ENCODE measurements at regions not wholly inside any gene's neighbourhood (a gene's known extent, or its start where the extent isn't known, plus 50 kb on each side); places are given as distances from the start of the nearest gene placed in this dataset.
A peak's percentile ranks its signal among the peaks of the same experiment; 100 is the strongest.
"Not testable (repeated sequence)": the region's sequence is repeated elsewhere in the genome, so short reads cannot be mapped to it uniquely, and the experiment has no call there.

DNA sequence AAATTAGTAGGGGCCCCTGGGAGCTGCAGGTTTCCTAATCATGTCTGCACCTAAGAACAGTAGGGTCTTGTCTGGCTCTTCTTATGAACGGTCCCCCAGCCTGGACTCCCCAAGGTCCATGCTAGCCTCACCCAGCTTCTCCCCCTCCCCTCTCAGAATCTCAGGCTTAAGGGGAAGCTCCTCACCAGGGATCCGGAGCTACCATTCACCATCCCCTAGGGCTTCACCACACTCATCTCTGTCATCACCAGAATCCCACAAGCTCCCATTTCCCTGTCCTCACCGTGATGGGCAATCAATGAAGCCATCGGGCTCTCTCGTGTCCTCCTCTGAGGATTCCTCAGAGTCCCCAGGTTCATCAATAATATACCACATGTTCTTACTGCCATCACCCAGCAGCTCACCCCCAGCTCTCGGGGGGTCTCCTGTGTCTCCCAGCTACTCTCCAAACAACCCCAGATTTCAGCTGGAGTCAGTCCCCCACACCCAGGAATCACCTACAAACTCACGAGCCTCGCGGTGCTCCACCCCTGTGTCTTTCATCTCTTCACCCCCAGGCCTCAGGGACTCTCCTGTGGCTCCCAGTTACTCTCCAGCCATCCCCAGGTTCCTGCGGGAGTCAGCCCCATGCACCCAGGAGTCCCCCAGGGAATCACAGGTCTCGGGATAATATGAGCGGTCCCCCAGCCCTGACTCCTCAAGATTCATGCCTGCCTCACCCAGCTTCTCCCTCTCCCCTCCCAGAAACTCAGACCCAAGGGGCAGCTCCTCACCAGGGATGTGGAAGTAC is 335.6 kb downstream of the CWH43 start:
- H3K36me3 ChIP-seq (replicated peaks in 1 of 2); H3K4me3 ChIP-seq; H3K4me1 ChIP-seq (replicated peaks in 1 of 2); H3K9me3 ChIP-seq (replicated peaks in 1 of 3); H3K27ac ChIP-seq; DNase-seq; H3K27me3 ChIP-seq; intact Hi-C loops (cut with DNase I): not testable (repeated sequence)
- WGBS, 4 donors: 75 to 79% (median 78%) methylated on average over 10 to 12 of the region's 12 CpGs

DNA sequence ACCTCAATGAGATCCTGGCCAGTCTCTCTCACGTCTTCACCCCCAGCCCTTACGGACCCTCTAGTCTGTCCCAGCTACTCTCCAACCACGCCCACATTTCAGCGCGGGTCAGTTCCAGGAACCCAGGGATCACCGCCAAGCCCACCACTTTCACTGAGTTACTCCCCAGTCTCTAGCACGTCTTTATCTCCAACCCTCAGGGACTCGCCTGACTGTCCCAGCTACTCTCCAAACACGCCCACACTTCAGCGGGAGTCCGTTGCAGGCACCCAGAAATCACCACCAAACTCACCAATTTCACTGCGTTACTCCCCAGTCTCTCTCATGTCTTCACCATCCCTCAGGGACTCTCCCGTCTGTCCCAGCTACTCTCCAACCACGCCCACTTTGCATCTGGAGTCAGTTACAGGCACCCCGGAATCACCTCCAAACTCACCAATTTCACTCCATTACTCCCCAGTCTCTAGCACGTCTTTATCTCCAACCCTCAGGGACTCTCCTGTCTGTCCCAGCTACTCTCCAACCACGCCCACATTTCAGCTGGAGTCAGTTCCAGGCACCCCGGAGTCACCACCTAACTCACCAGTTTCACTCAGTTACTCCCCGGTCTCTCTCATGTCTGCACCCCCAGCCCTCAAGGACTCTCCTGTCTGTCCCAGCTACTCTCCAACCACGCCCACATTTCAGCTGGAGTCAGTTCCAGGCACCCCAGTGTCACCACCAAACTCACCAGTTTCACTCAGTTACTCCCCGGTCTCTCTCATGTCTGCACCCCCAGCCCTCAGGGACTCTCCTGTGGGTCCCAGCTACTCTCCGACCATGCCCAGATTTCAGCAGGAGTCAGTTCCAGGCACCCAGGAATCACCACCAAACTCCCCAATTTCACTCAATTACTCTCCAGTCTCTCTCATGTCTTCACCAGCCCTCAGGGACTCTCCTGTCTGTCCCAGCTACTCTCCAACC is 336.8 kb downstream of the CWH43 start:
- H3K36me3 ChIP-seq (replicated peaks in 1 of 2); H3K27ac ChIP-seq; intact Hi-C loops (cut with DNase I); H3K27me3 ChIP-seq; DNase-seq; H3K9me3 ChIP-seq (replicated peaks in 1 of 3); H3K4me1 ChIP-seq (replicated peaks in 1 of 2); H3K4me3 ChIP-seq: not testable (repeated sequence)
- WGBS, 4 donors: 69 to 73% (median 70%) methylated on average over 22 of the region's 22 CpGs

GRCh38 chr4:49323573-49323940 is 337.5 kb downstream of the CWH43 start:
- intact Hi-C loops (cut with DNase I); H3K9me3 ChIP-seq (replicated peaks in 1 of 3); H3K27me3 ChIP-seq; H3K36me3 ChIP-seq (replicated peaks in 1 of 2); H3K27ac ChIP-seq; H3K4me1 ChIP-seq (replicated peaks in 1 of 2); H3K4me3 ChIP-seq: not testable (repeated sequence)
- WGBS, 4 donors: 60 to 72% (median 69%) methylated on average over 1 to 8 of the region's 10 CpGs
- DNase-seq: peak in 1 of 7 donors; percentile 56
